Activated CD8-positive, alpha-beta memory T cell treated with anti-CD3 and anti-CD28 coated beads, Interleukin-2, amount 50 U/mL, for 1 hour (primary cell): ENCODE measurements at regions not wholly inside any gene's neighbourhood (a gene's known extent, or its start where the extent isn't known, plus 50 kb on each side); places are given as distances from the start of the nearest gene placed in this dataset.

Experiments
- DNase-seq: peaks from one replicate; pipeline ENCODE4 v3.0.0-alpha.2; 2020; ENCODE audit errors: extremely low read depth

DNA sequence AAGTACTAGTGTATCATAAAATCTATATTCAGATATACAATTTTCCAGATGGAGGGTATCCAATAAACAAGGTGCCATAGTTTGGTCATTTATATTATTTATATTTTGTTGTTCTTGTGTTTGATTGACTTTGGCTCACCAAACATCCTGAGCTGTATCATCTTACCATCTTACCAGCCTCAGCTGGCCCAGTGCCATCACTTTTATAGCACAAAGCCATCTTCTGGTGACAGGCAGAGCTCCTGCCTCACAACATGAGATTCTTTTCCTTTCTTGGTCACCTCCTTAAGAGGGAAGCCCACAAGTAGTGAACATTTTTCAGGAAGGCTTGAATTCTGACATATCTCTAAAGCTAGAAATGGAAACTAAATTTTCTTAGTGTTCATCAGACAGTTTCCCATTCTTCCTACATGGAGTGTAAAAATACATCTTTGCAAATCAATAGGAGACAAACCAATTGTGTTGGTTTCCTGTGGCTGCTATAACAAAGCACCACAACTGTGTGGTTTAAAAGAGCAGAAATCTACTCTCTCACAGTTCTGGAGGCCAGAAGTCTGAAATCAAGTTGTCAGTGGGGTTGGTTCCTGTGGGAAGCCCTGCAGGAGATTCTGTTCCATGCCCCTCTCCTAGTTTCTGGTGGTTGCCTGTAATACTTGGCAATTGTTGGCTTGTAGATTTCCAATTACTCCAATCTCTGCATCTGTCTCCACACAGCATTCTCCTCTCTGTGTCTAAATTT is 341.8 kb downstream of the MAN2A1 start:
- no peak for DNase-seq

DNA sequence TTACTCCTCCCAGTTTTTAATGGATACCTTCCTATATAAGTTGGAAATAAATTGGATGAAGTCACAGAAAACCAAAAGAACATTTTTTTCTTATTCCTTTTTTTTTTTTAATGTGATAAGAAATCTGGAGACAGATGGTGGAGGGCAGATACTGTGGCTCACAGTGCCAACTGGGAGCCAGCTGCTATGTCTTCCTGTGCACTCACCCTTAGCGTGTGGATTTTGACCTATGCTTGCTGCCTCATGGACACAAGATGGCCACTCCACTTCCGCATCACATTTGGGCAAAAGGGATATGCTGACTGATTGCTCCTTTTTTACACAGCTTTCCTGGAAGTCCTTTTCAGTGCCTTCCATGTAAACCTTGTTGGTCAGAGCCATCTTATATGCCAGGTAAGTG is 342.6 kb downstream of the MAN2A1 start:
- DNase-seq = no peak

DNA sequence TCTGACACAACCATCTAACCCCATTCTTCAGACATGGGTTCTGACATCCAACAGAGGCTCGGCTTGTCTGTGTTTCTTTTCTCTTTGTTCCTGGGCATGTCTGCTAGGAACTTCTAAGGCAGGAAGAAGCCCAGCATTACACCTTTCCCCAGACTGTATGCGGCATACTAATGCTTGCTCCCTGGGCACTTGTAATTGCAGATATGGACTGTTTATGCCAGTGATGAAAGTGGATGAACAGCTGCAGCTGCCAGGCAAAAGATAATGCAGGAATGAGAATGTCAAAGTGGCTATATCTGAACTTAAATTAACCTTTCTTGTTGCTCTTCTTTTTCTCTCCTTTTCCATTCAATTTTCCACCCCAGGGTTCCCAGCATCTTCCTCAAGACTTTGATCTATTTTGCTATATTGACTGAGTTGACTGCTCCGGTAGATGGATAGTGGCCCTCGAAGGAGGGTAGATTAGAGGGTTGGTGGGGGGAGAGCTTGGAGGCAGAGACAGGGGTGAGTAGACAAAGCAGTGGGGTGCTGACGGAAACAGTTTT is 344.4 kb downstream of the MAN2A1 start:
- DNase-seq = no peak

DNA sequence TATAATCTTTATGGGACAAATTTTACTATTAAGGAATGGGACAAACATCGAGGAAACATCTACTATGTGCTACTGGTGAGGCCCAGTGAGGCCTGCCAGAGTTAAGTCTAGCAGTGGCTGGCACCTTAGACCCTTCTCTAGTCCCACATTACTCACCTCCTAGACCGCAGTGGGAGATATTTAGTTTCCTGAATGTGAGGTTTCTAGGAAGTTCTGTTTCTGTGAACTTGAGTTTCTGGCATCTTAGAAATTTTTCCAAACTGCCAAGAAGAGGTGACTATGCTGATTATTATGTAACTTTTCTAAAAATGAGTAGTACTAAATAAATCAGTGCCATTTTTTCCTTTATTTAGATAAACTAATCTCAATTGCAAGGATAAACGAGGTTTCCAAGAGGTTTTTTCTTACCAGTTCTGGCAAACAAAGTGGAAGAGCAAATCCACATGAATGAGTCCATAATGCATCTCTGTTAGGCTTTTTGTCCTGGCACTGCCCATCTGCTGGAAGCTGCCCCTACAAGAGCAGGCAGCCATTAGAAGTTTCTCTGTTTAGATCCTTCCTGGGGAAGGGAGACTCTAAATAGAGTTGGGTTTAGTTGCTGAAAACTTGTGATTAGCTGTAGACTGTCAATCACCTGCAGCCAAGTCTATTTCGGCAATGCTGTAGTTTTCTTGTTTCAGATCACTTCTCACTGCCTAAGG is 348.7 kb downstream of the MAN2A1 start:
- DNase-seq = no peak

DNA sequence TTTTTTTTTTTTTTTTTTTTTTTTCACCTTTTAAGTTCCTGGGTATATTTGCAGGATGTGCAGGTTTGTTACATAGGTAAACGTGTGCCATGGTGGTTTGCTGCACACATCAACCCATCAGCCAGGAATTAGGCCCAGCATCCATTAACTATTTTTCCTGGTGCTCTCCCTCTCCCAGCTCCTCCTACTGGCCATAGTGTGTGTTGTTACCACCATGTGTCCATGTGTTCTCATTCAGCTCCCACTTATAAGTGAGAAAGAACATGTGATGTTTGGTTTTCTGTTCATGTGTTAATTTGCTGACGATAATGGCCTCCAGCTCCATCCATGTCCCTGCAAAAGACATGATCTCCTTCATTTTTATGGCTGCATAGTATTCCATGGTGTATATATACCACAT is 350.5 kb downstream of the MAN2A1 start:
- no peak for DNase-seq

DNA sequence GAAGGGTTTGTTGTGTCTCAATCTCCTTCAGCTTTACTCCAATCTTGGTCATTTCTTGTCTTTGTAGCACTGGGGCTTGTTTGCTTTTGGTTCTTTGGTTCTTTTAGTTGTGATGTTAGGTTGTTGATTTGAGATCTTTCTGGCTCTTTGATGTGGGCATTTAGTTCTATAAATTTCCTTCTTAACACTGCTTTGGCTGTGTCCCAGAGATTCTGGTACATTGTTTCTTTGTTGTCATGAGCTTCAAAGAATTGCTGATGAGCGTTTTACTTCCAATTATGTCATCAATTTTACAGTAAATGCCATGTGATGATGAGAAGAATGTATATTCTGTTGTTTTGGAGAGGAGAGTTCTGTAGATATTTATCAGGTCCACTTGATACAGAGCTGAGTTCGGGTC is 353.3 kb downstream of the MAN2A1 start:
- DNase-seq = no peak

DNA sequence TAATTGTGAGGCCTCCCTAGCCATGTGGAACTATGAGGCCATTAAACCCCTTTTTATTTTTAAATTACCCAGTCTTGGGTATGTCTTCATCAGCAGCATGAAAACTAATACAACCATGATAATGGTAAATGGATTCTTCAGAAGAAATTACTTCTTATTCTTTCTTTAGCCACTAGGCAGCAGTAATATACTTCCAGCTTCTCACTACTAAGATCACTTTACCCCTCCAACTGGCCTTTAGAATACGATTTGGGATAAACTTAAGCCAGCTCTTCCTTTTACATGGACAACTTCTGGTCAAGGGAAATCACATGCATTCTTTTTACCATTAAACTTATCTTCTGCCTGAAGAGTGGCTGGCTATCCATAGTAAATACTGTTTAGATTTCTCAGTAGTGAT is 355.4 kb downstream of the MAN2A1 start:
- no peak for DNase-seq

DNA sequence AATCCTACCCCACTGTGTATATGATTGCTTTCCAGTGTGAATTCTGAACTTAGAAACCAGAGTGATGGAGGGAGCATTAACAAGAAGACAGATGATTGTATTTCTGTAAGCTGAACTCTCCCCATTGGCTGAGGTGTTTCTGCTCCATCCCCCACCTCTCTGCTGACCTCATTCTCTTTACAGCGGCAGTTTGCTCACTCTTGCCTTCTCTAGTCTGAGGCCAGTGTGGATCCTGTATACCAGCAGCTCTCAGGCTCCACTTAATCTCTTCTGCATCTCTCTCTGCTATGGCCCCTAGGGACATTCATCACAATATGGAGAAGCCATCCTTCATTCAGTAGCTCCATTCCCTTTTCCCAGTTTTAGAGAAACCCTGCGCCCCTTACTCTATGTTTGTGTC is 358.8 kb downstream of the MAN2A1 start:
- no peak for DNase-seq

DNA sequence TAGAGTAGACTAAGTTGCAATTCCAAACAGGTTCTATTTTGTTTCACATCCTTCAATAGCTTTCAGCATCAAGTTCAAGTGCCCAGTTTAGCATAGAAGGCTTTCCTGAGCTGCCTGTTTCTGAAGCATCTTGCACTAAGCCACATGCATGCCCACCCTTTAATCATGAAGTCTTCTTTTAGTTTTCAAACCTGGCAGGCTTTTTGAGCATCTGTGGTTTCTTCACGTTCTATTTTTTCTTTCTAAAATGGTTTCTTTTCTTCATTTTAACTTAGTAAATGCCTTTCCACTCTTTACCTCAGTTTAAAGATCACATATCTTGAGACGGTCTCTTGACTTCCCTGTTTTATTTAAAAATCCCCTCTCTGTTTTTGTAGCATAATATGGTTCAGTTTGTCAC is 360.1 kb downstream of the MAN2A1 start:
- DNase-seq = no peak

DNA sequence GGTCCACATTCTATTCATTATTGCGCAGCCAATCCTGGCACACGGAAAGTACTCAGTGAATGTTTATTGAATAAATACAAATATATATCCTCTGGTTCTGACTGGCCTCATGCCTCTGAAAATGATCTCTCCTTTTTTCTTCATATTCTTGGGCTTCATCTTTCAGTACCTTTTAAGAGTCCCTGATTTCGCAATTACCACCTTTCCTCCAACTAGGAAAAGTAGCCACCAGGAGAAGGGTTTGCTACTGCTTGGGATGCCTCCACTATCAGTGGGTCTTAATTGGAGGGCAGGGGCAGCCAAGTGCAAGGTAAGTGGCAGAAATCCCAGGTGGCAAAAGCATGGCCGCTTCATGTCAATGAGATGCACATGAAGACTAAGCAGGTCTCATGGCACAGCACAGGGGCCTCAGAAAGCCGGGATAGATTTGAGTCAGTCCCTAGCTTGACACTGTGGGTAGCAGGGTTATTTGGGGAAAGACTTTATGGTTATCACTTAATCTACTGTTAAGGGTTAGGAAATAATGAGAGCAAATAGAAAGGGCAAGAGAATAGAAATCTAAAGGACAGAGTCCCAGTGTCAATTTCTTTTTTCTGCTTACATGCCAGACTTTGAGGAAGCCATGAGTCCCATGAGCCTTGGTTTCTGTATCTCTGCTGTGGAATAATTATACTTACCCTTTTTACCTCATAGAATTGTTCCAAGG is 361.1 kb downstream of the MAN2A1 start:
- DNase-seq = no peak

DNA sequence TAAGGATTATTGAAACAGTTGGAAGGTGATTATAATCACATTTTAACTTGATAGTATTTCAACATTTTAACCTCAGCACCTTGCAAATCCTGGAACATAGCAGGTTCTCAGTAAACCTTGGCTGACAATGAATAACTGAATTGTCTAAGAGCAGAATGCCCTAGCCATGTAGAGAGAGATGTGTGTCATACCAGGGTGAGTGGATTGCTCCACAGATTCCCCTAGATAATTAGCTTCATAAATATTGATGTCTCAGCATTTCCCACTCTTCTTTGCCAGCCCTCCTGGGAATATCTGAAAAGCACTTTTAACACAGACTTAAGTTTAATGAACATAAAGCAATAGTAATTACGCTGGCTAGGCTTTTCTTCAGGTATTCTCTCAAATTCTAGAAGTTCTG is 363.5 kb downstream of the MAN2A1 start:
- DNase-seq = no peak

DNA sequence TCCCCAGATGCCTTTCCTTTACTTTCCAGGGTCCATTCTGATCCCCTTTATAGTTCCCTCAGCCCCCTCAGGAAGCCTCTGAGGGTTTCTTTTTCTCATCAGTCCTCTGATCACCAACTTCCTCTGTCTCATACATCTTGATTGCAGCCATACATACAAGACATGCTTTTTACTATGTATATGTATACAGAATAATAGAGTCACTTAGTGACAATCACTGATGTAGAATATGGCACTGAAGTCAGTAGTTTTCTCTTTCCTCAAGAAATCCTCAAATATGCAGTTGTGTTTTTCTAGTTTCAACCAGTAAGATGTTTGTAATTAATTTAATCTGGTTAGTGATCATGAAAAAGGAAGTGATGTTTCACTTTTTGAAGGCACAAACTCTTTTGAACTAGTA is 364.1 kb downstream of the MAN2A1 start:
- no peak for DNase-seq

DNA sequence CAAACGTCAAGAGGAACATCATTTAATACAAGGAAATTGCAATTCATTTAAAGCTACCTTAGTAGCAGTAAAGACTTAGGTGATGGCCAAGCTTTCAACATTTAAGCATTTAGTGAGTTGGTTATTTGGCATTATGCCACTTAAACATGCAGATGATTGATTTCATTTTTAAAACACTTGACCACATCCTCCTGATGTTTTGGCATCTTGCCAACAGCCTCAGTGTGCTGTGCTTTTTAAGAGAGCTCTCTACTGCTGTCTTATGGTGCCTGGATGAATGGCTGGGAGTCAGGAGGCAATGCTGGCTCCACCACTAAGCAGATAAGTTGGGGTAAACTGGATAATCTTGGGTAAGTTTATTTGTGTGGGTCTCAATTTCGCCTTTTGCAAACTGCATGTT is 364.5 kb downstream of the MAN2A1 start:
- DNase-seq = peak; percentile 63

DNA sequence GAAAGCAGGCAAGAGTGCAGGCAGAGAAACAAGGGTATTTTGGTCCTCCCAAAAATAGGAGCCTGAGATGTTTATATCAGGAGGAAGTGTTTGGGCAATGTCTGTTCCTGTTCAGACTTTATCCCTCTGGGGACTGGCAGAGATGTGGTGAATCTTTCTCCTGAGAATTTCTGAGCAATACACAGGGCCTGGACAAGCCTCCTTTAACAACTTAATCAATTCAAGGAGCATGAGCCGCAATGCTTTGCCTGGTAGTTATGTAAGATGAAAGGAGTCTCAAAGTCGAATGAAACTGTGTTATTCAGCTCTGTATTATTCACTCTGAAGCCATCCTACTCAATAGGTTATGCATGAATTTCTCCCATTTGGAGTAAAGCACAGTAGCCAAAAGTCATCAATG is 365.6 kb downstream of the MAN2A1 start:
- DNase-seq = no peak

DNA sequence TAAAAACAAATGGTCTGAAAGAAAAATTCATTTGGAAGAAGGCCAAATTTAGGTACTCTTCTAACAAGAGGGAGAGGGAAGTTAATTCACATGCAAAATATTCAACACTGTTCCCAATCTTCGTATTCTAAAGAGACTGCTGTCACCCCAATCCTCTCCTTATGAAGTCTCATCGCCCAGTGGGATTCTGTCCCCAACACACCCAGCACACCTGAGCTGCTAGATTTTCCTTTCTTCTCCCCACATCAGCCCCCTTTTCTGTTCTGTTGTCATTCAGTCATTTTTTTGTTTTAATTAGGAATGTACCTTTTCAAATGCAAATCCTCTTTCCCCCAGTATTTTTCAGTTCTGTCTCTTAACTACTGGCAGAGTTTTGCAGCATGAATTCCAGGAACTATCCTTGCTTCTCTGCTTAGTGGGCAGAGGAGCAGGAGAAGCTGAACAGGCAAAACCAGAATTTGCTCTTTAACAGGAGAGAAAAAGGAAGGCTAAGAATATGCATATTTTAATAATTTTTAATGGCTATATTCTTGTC is 366.9 kb downstream of the MAN2A1 start:
- no peak for DNase-seq

DNA sequence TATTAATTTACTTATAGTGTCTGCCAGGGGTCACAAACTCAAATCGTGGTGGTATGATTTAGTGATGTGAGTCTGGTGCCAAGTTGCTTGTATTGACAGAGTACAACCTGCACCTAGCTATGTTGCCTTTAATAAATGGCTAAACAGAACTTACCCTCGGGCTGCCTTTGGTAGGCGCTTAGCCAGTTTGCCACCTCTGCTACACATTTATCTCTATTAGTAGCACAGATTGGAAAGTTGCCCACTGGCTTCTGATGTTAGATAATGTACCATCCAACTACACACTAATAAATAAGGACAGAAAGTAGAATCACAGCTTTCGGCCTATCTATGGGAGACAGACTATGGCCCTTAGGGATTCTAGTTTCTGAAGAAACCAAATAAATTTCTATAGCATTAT is 368.4 kb downstream of the MAN2A1 start:
- no peak for DNase-seq

DNA sequence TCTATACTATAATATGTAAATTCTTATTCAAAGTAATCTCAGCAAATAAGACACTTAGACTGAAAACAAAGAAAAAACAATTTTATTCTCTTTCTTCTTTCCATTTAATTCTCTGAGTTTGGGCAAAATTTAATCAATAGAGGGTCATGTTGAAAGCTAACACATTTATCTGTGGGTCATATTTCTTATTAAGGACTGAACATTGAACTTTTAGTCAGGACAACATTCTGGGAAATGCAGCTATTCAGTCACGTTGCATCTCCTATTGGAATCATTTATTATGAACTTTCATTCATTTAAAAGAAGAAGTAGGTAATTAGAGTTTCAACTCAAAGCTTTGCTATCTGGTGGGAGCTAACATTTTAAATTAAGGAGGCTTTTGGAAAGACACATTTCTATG is 372.5 kb downstream of the MAN2A1 start:
- no peak for DNase-seq

DNA sequence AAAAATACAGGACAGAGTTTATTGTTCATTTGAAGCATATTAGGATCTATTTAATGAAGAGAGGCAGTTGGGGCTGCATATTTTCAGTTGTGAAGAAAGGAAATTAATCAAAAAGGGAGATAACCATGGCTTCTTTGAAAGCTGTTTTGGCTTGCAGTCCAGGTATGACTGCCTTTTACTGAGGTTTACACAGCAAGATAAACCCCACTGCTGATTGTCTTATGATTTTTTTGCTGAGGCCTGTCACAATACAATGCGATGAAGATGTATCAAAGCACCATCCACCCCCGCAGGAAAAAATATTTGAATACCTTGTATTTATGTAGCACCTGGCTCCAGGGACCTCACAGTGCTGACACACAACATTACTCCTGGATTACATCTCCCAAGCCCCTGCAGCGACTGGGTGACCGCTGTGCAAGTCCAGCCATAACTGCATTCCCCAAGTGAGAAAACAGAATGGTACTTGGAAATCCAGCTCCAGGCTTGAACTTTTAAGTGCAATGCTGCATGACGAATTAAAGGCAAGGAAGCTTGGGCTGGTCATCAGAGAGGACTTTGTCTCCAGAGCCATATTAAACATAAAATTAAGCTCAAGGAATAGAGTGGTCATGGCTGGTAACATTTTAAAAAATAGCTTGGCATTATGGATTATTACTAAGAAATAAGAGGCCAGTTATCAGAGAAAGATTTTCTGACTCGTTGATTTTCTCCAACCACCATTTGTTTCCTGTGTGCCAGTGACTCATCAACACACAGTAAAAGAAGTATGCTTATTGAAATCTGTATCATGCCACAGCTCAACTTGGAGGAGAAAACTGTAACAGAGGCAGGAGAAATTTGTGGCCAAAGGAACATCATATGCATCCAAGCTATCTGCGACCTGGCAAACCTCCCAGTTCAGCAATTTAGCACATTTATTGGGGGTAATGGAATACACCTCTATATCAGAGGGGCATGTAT is 374.2 kb downstream of the MAN2A1 start:
- no peak for DNase-seq

DNA sequence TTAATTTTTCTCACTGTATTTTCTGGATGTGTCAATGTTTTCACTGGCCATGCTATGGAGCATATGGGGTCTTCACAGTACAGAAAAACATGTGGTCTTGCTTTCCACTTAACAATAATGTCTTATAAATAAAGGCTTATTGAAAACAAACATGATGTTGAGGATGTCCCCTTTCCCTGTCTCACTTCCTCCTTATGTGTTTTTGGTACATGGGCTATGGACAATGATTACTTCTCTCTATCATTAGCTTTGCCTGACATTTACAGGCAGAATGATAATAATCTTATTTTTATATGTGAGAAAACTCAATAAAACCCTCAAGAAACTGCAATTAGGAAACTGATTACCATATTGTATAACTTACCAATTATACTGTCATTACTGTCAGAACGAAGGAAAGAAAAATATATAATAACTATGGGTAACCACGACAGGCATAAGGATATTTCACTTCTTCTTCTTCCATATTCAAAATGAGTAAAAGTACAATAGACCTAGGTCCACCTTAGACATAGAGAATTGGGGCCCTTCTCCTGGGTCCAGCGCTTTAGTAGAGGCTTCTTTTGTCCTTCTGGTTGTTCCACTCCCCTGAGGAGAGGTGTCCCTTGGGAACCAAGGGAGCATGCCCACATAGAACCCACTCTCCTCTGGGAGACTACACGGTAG is 375.0 kb downstream of the MAN2A1 start:
- no peak for DNase-seq

DNA sequence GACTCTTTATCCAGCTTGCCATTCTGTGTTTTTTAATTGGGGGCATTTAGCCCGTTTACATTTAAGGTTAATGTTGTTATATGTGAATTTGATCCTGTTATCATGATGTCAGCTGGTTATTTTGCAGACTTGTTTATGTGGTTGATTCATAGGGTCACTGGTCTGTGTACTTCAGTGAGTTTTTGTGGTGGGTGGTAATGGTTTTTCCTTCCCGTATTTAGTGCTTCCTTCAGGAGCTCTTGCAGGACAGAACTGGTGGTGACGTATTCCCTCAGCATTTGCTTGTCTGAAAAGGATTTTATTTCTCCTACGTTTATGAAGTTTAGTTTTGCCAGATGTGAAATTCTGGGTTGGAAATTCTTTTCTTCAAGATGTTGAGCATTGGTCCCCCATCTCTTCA is 381.1 kb downstream of the MAN2A1 start:
- no peak for DNase-seq

DNA sequence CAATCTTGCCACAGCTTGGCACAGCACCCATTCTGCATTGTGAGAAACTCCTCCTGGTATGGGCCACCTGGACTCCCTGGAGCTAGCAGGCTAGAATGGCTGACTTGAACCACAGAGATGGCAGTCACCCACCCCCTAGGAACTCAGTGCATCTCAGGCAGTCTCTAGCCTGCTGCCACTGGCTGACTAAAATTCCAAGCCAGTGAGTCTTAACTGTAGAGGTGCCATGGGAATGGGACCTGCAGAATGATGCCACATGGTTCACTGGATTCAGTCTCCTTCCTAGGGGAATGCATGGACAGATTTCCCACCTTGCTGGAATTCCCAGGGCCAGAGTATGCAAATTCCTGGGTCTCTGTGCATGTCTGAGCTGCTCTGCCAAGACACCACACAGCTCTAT is 382.9 kb downstream of the MAN2A1 start:
- no peak for DNase-seq
